ENCODE measurements at regions not wholly inside any gene's neighbourhood (a gene's known extent, or its start where the extent isn't known, plus 50 kb on each side); places are given as distances from the start of the nearest gene placed in this dataset.

GRCh38 chr2:205929246-205929942, 156.6 kb downstream of the INO80D start (continued):
- TF ChIP-seq, protein P1, sequence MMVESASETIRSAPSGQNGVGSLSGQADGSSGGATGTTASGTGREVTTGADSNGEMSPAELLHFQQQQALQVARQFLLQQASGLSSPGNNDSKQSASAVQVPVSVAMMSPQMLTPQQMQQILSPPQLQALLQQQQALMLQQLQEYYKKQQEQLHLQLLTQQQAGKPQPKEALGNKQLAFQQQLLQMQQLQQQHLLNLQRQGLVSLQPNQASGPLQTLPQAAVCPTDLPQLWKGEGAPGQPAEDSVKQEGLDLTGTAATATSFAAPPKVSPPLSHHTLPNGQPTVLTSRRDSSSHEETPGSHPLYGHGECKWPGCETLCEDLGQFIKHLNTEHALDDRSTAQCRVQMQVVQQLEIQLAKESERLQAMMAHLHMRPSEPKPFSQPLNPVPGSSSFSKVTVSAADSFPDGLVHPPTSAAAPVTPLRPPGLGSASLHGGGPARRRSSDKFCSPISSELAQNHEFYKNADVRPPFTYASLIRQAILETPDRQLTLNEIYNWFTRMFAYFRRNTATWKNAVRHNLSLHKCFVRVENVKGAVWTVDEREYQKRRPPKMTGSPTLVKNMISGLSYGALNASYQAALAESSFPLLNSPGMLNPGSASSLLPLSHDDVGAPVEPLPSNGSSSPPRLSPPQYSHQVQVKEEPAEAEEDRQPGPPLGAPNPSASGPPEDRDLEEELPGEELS (CRISPR knock-in tag; IDR thresholded peaks at IDR 0.05): no peak
- no peak for TF ChIP-seq ZNF792 (CRISPR knock-in tag; IDR thresholded peaks at IDR 0.05)
- TF ChIP-seq PRDM4 (CRISPR knock-in tag; IDR thresholded peaks at IDR 0.05; ENCODE audit: borderline replicate concordance): no peak
- peak; percentile 23; the same call in 1 of the 2 replicates for TF ChIP-seq ETV5 (CRISPR knock-in tag; IDR thresholded peaks at IDR 0.05; ENCODE audit: borderline replicate concordance)
- no peak for TF ChIP-seq ZNF713 (CRISPR knock-in tag; IDR thresholded peaks at IDR 0.05)
- TF ChIP-seq FOXK1 (CRISPR knock-in tag; IDR thresholded peaks at IDR 0.05; ENCODE audit: borderline replicate concordance, low read depth): no peak
- TF ChIP-seq ZNF816 (CRISPR knock-in tag; IDR thresholded peaks at IDR 0.05; ENCODE audit: borderline replicate concordance): no peak
- peak; percentile 92 for TF ChIP-seq GFI1 (CRISPR knock-in tag; IDR thresholded peaks at IDR 0.05; ENCODE audit: borderline replicate concordance)
- TF ChIP-seq YY1 (IDR thresholded peaks at IDR 0.05; ENCODE audit: insufficient read depth, insufficient replicate concordance, low read depth, low read length): peak; percentile 45
- peak; percentile 44; the same call in 1 of the 2 replicates for TF ChIP-seq TFDP1 (CRISPR knock-in tag; IDR thresholded peaks at IDR 0.05; ENCODE audit: borderline replicate concordance)
- TF ChIP-seq, protein P2, sequence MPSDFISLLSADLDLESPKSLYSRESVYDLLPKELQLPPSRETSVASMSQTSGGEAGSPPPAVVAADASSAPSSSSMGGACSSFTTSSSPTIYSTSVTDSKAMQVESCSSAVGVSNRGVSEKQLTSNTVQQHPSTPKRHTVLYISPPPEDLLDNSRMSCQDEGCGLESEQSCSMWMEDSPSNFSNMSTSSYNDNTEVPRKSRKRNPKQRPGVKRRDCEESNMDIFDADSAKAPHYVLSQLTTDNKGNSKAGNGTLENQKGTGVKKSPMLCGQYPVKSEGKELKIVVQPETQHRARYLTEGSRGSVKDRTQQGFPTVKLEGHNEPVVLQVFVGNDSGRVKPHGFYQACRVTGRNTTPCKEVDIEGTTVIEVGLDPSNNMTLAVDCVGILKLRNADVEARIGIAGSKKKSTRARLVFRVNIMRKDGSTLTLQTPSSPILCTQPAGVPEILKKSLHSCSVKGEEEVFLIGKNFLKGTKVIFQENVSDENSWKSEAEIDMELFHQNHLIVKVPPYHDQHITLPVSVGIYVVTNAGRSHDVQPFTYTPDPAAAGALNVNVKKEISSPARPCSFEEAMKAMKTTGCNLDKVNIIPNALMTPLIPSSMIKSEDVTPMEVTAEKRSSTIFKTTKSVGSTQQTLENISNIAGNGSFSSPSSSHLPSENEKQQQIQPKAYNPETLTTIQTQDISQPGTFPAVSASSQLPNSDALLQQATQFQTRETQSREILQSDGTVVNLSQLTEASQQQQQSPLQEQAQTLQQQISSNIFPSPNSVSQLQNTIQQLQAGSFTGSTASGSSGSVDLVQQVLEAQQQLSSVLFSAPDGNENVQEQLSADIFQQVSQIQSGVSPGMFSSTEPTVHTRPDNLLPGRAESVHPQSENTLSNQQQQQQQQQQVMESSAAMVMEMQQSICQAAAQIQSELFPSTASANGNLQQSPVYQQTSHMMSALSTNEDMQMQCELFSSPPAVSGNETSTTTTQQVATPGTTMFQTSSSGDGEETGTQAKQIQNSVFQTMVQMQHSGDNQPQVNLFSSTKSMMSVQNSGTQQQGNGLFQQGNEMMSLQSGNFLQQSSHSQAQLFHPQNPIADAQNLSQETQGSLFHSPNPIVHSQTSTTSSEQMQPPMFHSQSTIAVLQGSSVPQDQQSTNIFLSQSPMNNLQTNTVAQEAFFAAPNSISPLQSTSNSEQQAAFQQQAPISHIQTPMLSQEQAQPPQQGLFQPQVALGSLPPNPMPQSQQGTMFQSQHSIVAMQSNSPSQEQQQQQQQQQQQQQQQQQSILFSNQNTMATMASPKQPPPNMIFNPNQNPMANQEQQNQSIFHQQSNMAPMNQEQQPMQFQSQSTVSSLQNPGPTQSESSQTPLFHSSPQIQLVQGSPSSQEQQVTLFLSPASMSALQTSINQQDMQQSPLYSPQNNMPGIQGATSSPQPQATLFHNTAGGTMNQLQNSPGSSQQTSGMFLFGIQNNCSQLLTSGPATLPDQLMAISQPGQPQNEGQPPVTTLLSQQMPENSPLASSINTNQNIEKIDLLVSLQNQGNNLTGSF (CRISPR knock-in tag; IDR thresholded peaks at IDR 0.05): no peak
- TF ChIP-seq ARNT (IDR thresholded peaks at IDR 0.05): no peak
- TF ChIP-seq SAP130 (CRISPR knock-in tag; IDR thresholded peaks at IDR 0.05; ENCODE audit: low read depth): peak; percentile 10; the same call in 1 of the 2 replicates
- no peak for TF ChIP-seq GABPA (IDR thresholded peaks at IDR 0.05; ENCODE audit: low read depth, low read length)
- TF ChIP-seq GABPA (CRISPR knock-in tag; IDR thresholded peaks at IDR 0.05; ENCODE audit: low read depth): 0 out of 2 replicates have a peak, but pooled peaks have one; percentile 19
- no peak for TF ChIP-seq SOX6 (IDR thresholded peaks at IDR 0.05)
- no peak for TF ChIP-seq SOX6 (CRISPR knock-in tag; IDR thresholded peaks at IDR 0.05)
- TF ChIP-seq, protein P3, sequence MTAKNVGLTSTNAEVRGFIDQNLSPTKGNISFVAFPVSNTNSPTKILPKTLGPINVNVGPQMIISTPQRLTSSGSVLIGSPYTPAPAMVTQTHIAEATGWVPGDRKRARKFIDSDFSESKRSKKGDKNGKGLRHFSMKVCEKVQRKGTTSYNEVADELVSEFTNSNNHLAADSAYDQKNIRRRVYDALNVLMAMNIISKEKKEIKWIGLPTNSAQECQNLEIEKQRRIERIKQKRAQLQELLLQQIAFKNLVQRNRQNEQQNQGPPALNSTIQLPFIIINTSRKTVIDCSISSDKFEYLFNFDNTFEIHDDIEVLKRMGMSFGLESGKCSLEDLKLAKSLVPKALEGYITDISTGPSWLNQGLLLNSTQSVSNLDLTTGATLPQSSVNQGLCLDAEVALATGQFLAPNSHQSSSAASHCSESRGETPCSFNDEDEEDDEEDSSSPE (CRISPR knock-in tag; IDR thresholded peaks at IDR 0.05): peak; percentile 50; the same call in 1 of the 2 replicates
- no peak for TF ChIP-seq ZBTB42 (CRISPR knock-in tag; IDR thresholded peaks at IDR 0.05)

Data from HepG2 (cell line).